NCI-H69 (cell line): ENCODE measurements at regions not wholly inside any gene's neighbourhood (a gene's known extent, or its start where the extent isn't known, plus 50 kb on each side); places are given as distances from the start of the nearest gene placed in this dataset.

Experiments
- DNase-seq: peaks from one replicate; lab custom pipeline; 2025; lab: John Stamatoyannopoulos, UW

GRCh38 chr4:130632731-130633604 is 1537.0 kb downstream of the C4orf33 start:
- no peak for DNase-seq

GRCh38 chr4:130636486-130636885 is 1540.5 kb downstream of the C4orf33 start:
- no peak for DNase-seq

GRCh38 chr4:130640592-130640991 is 1544.6 kb downstream of the C4orf33 start:
- DNase-seq, result peak; percentile 28

- DNase-seq, result peak; percentile 36
These were observed 1550.9 kb downstream of the C4orf33 start for GRCh38 chr4:130646886-130647285.

GRCh38 chr4:130648570-130648969 is 1552.6 kb downstream of the C4orf33 start:
- no peak for DNase-seq

- no peak for DNase-seq
These were observed 1557.9 kb downstream of the C4orf33 start for GRCh38 chr4:130653842-130654241.

GRCh38 chr4:130659320-130659719 is 1563.4 kb downstream of the C4orf33 start:
- DNase-seq, result no peak

GRCh38 chr4:130668859-130669258 is 1572.9 kb downstream of the C4orf33 start:
- DNase-seq, result no peak

GRCh38 chr4:130675266-130675665 is 1579.3 kb downstream of the C4orf33 start:
- peak; percentile 32 for DNase-seq

- DNase-seq, result no peak
These were observed 1593.2 kb downstream of the C4orf33 start for GRCh38 chr4:130689181-130689580.

- no peak for DNase-seq
These were observed 1602.3 kb downstream of the C4orf33 start for GRCh38 chr4:130698251-130698650.

GRCh38 chr4:130699004-130699403 is 1603.1 kb downstream of the C4orf33 start:
- peak; percentile 4 for DNase-seq

- no peak for DNase-seq
These were observed 1607.4 kb downstream of the C4orf33 start for GRCh38 chr4:130703211-130703935.

- DNase-seq, result no peak
These were observed 1609.1 kb downstream of the C4orf33 start for GRCh38 chr4:130705023-130705422.

- DNase-seq, result no peak
These were observed 1616.1 kb downstream of the C4orf33 start for GRCh38 chr4:130712038-130712437.

GRCh38 chr4:130714006-130714405 is 1618.1 kb downstream of the C4orf33 start:
- DNase-seq, result no peak

- DNase-seq, result no peak
These were observed 1626.4 kb downstream of the C4orf33 start for GRCh38 chr4:130722361-130722760.

- DNase-seq, result no peak
These were observed 1640.7 kb downstream of the C4orf33 start for GRCh38 chr4:130736436-130737185.

GRCh38 chr4:130738233-130738632 is 1642.3 kb downstream of the C4orf33 start:
- no peak for DNase-seq

GRCh38 chr4:130747842-130748241 is 1651.9 kb downstream of the C4orf33 start:
- DNase-seq, result peak; percentile 28

GRCh38 chr4:130753926-130754325 is 1658.0 kb downstream of the C4orf33 start:
- DNase-seq, result no peak

- DNase-seq, result no peak
These were observed 1664.3 kb downstream of the C4orf33 start for GRCh38 chr4:130760246-130760645.
